HG02759 (cell line): ENCODE measurements at regions not wholly inside any gene's neighbourhood (a gene's known extent, or its start where the extent isn't known, plus 50 kb on each side); places are given as distances from the start of the nearest gene placed in this dataset.
"Not testable (repeated sequence)": the region's sequence is repeated elsewhere in the genome, so short reads cannot be mapped to it uniquely, and the experiment has no call there.

Experiments used
- ATAC-seq: cut with Tn5 transposase; IDR thresholded peaks from one replicate; pipeline ENCODE4 v1.9.1; 2021; ENCODE audit warnings: mild to moderate bottlenecking, moderate library complexity; ENCODE audit not compliant: unreplicated experiment

DNA sequence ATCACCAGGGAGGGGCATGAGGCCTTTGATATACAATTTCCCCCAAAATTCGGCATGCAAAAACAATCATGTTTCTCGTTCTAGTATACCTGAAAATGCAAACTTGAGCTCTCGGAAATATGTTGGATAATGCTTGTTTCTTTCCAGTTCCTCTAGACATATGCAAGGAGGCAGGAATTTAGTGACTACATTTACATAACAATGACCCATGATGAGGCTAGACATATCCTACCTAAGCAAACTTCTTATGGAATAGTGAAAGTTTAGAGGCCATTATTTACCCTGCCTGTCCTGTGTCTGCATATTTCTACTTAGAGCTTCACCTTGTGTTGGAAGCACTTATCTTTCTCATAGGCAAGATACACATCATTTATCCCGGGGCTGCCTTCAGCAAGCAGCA is 514.6 kb downstream of the KCNJ2 start:
- ATAC-seq = no peak

GRCh38 chr17:70687421-70687820 is 518.1 kb downstream of the KCNJ2 start:
- no peak for ATAC-seq

- ATAC-seq = no peak
Observed at GRCh38 chr17:70691150-70691549, 521.8 kb downstream of the KCNJ2 start.

DNA sequence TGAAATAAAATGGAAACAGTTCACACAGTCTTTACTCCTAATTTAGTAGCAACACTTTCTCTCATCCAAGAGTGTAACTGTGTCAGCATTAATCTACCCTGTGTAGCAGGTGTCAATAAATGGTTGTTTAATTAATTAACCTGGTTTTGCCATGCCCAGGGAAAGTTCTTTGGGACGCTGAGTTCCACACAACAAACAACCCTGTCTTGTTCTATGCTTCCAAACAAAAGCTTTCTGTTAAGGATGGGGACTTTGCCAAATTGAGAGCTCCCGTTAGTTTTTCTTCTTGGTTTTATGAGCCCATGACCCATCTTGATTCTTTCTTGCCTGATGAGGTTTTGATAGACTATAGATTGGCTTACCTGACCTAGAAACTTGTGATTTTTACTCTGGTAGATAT is 530.1 kb downstream of the KCNJ2 start:
- no peak for ATAC-seq

DNA sequence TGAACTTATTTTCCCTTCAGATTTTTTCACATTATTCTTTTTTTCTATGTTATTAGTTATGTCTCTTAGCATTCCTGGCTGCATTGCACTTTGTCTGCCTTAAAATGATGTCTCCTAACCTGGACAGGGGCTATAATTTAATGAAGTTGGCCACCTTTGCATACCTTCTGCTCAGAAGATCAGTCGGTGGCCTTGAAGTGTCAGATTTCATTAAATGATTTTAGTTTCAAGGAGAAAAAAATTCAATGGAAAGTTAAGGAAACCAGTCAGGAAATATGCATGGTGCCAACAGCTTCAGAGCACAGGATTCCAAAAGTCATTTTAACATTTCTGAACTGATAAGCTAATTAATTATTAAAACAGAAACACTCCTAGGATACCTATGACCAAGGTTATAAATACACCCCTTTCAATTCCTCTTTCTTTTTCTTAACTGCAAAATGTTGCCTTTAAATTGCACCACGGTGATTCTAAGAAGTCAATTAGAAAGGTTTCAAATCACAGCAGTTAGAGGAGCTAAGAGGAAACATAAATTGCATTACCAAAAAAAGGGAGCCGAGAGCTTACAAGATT is 533.4 kb downstream of the KCNJ2 start:
- ATAC-seq = no peak

- no peak for ATAC-seq
Observed at GRCh38 chr17:70709596-70709995, 540.3 kb downstream of the KCNJ2 start.

- no peak for ATAC-seq
Observed at GRCh38 chr17:70713694-70714093, 544.4 kb downstream of the KCNJ2 start.

DNA sequence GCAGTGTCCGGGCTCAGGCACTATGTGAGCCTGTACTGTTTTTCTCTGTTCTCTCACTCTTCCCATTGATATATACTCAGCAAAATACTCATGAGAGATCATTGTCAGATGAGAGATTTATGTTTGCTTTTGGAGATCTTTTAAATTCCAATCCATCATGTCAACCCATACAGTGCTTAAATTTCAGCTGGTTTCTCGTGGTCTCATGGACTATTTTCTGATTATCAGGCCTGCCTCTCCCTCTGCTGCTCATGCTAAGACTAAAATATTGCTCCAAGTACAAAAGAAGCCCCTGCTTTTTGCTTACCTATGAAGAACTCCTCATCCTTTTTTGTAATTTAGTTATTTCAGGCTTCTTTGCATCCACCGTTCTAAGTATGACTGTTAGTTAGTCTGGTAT is 547.2 kb downstream of the KCNJ2 start:
- no peak for ATAC-seq

GRCh38 chr17:70717042-70717441 is 547.7 kb downstream of the KCNJ2 start:
- ATAC-seq = no peak

DNA sequence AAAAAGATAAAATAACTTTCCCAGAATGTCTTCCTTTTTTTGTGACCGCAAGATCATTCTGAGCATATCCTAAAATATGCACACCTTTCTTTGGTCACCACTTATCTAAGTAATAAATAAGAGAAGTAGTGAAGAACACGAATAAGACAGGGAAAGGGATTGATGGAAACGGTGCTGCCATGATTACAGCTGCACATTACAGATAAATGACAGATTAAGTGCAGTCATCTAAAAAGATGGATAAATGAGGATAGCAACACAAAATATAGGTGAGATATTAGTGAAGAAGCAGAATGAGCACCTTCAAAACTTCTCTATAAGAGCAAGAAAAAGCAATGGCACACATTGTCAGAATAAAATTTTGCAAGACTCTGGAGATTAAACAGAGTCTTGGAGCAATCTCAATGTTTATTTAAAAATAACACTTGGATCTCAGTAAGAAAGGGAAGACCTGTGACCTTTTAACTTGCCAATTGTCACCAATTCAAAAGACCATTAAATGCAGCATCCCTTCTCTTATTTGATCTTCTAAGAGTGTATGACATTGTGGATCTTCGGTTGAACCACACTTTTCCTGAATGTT is 567.1 kb downstream of the KCNJ2 start:
- ATAC-seq = no peak

- ATAC-seq = no peak
Observed at GRCh38 chr17:70739065-70739464, 569.7 kb downstream of the KCNJ2 start.

DNA sequence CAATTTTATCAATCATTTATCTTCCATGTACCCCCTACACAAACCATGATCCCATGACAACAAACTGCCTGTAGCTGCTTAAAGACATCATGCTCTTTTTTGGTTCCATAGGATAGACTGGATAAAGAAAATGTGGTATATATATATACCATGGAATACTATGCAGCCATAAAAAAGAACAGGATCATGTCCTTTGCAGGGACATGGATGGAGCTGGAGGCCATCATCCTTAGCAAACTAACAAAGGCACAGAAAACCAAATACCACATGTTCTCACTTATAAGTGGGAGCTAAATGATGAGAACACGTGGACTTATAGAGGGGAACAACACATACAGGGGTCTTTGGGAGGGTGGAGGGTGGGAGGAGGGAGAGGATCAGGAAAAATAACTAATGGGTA is 577.2 kb downstream of the KCNJ2 start:
- not testable (repeated sequence) for ATAC-seq

GRCh38 chr17:70750983-70751382 is 581.7 kb downstream of the KCNJ2 start:
- no peak for ATAC-seq

- not testable (repeated sequence) for ATAC-seq
Observed at GRCh38 chr17:70752461-70752860, 583.1 kb downstream of the KCNJ2 start.

DNA sequence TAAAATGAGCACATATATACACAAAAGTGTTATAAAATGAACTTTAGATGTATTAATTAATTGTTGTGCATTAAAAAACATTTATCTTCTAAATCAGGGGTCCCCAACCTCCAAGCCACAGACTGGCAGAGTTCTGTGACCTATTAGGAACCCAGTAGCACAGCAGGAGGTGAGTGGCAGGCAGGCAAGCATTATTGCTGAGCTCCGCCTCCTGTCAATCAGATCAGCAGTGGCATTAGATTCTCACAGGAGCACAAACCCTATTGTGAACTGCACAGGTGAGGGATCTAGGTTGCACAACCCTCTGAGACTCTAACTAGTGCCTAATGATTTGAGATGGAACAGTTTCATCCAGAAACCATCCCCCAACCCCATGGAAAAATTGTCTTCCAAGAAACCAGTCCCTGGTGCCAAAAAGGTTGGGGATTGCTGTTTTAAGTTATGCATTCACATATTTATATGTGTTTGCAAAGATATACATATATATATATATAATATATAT is 583.7 kb downstream of the KCNJ2 start:
- no peak for ATAC-seq

- no peak for ATAC-seq
Observed at GRCh38 chr17:70763018-70763417, 593.7 kb downstream of the KCNJ2 start.

DNA sequence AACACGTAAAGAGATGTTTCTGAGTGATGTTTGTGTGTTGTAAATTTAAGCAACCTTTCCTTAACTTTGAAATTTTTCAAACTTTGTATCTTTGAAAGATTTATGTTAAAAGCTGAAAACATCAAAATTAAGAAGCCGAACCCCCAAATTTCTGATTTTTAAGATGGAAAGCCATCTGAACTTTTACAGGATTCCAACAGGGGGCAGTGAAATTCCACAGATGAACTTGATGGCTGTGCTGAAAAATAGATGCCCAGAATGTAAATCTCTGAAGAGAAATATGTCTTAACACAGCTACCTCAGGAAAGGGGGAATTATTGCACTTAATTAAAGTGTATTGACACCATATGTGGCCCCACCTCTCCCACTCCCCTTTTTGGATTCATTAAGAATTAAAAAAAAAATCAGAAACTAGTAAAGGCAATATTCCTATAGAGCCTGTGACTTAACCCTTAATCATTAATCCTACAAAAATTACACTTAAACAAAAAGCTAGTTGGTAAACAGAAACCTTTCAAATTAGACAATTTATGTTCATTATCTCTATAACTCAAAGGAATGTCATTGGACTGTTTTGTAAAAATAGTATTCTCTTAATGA is 597.9 kb downstream of the KCNJ2 start:
- ATAC-seq = no peak

DNA sequence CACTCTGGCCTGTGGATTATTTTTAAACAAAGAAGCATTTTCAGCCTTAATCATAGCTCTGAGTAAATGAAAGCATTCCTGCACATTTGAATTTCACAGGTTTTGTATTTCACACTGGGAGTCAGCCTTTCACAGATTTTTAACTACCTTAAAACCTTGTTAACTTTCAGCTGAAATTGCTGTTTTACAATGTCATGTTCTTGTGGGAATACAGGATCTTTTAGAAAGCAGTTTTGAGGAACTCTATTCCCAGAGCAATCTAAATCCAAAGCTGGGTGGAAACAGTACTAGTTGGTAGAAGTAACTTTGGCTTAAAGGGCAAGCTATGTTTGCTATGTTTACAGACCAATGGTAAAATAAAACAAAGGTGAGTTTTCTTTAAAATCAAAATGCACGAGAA is 600.6 kb downstream of the KCNJ2 start:
- ATAC-seq = no peak

DNA sequence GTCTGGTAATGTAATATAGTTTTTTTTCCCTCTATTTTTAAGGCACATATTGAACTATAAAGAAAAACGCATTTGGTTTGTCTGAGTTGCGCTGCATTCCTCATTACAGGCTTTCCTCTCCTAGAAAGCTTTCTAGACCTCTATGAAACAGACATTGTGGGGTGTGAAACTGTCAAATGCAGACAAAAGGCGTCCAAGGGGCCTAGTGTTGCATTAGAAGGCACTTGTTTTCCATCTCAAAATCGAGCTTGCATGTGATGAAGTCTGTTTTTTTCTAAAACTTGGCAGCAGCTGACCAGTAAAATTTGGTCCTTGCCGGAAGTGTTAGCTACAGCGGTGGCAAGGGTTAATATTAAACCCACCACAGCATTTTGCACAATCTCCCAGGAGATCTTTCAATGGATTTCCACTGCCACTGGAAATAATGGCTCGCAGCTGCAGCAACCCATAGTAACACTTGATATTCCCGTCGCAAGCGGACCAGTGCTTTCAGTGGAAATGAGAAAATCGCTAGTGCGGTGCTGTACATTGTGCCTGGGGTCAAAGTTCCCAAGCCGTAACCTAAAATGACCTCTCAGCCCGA is 602.6 kb downstream of the KCNJ2 start:
- no peak for ATAC-seq

GRCh38 chr17:70772761-70773160 is 603.4 kb downstream of the KCNJ2 start:
- ATAC-seq = no peak

- ATAC-seq = no peak
Observed at GRCh38 chr17:70773258-70773657, 603.9 kb downstream of the KCNJ2 start.
